HG03354 (cell line): ENCODE measurements at regions not wholly inside any gene's neighbourhood (a gene's known extent, or its start where the extent isn't known, plus 50 kb on each side); places are given as distances from the start of the nearest gene placed in this dataset.

Experiments
- ATAC-seq: cut with Tn5 transposase; IDR thresholded peaks from one replicate; pipeline ENCODE4 v1.9.1; 2021; ENCODE audit warnings: mild to moderate bottlenecking; ENCODE audit not compliant: unreplicated experiment, poor library complexity, severe bottlenecking

- ATAC-seq: peak; percentile 84
Measured at GRCh38 chr2:205903549-205904129, 182.3 kb downstream of the INO80D start.

DNA sequence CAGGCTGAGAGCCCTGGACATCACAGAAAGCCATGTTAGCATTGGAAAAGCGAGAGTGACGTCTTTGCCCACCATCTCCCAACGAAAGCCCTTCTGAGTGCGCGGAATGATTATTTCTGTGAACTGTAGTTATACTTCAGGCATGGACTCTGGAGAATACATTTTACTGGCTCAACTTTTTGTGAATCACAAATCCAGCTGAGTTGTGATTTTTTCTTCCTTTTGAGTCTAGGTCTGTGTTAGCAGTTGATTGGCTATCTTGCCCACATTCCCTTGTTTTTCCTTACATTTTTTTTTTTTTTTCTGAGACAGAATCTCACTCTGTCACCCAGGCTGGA lies 183.1 kb downstream of the INO80D start:
- no peak for ATAC-seq

GRCh38 chr2:205902041-205902899 lies 183.7 kb downstream of the INO80D start:
- no peak for ATAC-seq

DNA sequence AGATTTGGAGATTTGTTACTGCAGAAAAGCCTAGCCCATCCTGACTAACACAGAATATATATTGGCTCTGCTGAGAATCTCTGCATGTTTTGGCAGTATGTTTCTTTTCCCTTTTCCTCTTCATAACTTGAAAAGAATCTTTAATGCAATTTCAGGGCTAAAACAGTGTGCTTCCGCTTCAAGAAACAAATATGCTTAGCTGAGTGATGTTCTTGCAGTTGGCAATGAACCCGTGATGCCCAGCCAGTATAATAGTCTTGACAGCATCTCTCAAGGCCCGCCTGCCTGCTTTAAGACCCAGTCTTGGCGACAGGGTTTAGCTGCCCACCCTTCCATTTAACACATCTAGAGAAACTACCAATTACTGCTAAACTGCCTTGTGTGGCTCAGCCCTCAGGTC lies 184.5 kb downstream of the INO80D start:
- ATAC-seq: no peak

DNA sequence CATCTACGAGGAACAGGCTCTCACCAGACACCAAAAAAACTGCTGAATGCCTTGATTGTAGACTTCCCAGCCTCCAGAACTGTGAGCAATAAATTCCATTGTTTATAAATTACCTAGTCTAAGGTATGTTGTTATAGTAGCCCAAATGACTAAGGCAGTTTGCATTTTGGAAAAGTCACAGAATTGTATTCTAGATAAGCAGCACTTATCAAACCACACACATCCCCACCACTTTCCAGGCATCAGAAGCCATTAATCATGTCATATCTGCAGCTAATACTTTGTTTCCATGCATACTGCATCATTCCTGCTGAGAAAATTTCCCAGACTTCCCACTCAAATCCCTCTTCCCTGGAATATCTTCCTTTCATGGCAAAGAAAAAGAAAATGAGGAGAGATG lies 187.2 kb downstream of the INO80D start:
- no peak for ATAC-seq

GRCh38 chr2:205895981-205896655 lies 189.9 kb downstream of the INO80D start:
- no peak for ATAC-seq

- no peak for ATAC-seq
Measured at GRCh38 chr2:205892665-205893259, 193.2 kb downstream of the INO80D start.

- no peak for ATAC-seq
Measured at GRCh38 chr2:205892251-205892655, 193.7 kb downstream of the INO80D start.

GRCh38 chr2:205889114-205889513 lies 196.9 kb downstream of the INO80D start:
- ATAC-seq: no peak

DNA sequence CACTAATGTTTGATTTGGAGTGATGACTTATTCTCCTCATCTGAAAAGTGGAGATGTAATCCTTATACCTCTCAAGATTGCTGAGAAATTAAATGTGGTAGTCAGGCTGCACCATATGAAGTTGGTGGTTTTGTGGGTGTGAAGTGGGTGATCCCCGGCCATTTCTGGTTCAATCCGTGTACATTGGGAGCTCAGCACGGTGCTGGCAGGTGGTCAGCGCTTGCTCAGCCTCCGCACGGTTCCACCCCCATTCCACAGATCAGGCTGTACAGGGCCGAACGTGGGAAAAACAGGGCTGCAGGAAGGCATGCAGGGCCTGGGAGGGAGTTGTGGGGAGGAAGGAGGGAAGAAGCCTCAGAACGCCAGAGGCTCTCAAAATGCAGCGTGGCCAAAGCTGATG lies 198.3 kb downstream of the INO80D start:
- no peak for ATAC-seq

DNA sequence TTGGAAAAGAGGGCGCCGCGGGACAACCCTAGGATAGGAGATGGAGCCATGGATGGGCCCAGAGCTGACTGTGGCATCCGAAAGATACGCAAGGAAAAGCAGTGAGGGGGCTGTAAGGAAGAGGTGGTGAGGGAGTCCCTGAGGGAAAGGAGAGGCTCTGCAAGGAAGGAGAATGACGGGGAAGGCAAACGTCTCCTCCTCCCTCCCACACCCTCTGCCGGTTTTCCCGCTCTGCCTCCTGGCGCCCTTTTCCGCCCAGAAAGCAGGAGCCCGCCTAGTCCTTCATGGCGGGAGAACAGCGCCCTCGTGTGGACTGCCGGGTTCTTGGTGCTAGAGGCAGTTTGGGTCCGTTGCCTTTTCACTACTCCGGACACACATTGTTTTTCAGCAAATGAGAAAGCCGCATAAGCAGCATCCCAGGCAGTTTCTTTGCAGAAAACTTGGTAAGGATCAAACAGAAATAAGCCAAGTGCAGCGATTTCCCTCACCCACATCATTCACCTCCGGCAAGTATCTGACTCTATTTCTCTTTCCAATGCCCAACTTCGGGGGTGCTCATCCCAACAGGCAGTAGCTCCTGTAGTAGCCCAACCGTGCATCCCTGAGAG lies 200.4 kb downstream of the INO80D start:
- ATAC-seq: peak; percentile 84

GRCh38 chr2:205883965-205884364 lies 201.7 kb downstream of the NRP2 start:
- no peak for ATAC-seq

GRCh38 chr2:205882806-205883425 lies 200.6 kb downstream of the NRP2 start:
- no peak for ATAC-seq

DNA sequence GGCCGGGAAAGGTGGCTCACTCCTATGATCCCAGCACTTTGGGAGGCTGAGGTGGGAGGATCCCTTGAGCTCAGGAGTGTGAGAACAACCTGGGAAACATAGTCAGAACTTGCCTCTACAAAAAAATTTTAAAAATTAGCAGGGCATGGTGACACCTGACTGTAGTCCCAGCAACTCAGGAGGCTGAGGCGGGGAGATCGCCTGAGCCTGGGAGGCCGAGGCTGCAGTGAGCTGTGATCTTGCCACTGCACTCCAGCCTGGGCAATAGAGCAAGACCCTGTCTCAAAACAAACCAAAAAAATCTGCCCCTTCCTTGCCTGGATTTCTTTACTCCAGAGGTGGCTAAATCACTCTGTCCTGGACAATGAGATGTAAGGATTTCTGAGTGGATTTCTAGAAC lies 197.7 kb downstream of the NRP2 start:
- no peak for ATAC-seq

- no peak for ATAC-seq
Measured at GRCh38 chr2:205878999-205879762, 196.9 kb downstream of the NRP2 start.

GRCh38 chr2:205877496-205877895 lies 195.2 kb downstream of the NRP2 start:
- no peak for ATAC-seq

GRCh38 chr2:205876127-205876526 lies 193.8 kb downstream of the NRP2 start:
- ATAC-seq: no peak

DNA sequence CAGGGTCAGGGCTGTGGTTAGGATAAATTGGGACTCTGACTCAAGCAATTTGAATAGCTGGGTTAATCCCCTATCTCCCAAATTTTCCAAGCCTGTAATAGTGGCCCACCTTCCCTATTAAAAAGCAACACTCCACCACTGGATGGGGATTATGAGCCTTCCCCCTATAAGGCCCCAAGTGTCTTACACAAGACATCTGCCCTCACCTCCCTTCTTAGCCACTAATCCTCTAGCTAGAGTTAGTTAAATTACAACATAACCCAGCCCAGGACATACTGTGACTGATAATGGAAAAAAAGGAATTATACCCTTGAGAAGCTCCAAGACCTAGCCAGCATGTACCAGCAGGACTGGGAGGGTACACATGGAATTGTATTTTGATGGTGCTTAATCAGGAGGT lies 190.4 kb downstream of the NRP2 start:
- ATAC-seq: no peak

- ATAC-seq: no peak
Measured at GRCh38 chr2:205869439-205869838, 187.1 kb downstream of the NRP2 start.
